EL (cell line): ENCODE measurements at regions not wholly inside any gene's neighbourhood (a gene's known extent, or its start where the extent isn't known, plus 50 kb on each side); places are given as distances from the start of the nearest gene placed in this dataset.
"Not testable (repeated sequence)": the region's sequence is repeated elsewhere in the genome, so short reads cannot be mapped to it uniquely, and the experiment has no call there.

Source experiments
- DNase-seq: peaks from one replicate; pipeline ENCODE4 v3.0.0-alpha.2; 2016

DNA sequence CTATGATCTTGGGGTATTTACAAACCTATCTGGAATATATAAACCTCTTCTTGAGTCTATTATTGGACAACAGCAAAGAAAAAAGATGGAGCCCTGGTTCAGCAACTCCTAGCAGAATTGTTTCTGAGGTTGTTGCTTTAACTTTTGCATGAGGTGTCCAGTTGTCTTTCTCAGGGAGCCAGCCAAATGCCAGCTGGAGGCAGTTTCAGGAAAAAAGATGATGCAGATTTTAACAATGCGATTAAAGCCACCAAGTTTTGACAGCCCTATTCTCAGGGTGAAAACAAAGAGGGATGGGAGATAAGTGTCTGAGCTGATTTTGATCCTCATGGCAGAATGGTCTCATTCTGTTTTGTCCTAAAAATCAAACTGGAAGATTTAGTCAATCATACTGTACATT lies 181.6 kb upstream of the RASGRP1 start:
- no peak for DNase-seq

- DNase-seq = no peak
Observed at GRCh38 chr15:38748710-38749109, 184.1 kb upstream of the RASGRP1 start.

GRCh38 chr15:38750786-38751185 lies 186.2 kb upstream of the RASGRP1 start:
- DNase-seq = no peak

GRCh38 chr15:38755718-38756117 lies 191.1 kb upstream of the RASGRP1 start:
- no peak for DNase-seq

GRCh38 chr15:38756441-38756840 lies 191.8 kb upstream of the RASGRP1 start:
- DNase-seq = no peak

- DNase-seq = peak; percentile 83
Observed at GRCh38 chr15:38758043-38758442, 193.4 kb upstream of the RASGRP1 start.

GRCh38 chr15:38761681-38762080 lies 197.1 kb upstream of the RASGRP1 start:
- no peak for DNase-seq

- peak; percentile 19 for DNase-seq
Observed at GRCh38 chr15:38768970-38769369, 204.4 kb upstream of the RASGRP1 start.

GRCh38 chr15:38769492-38769891 lies 204.9 kb upstream of the RASGRP1 start:
- DNase-seq = no peak

DNA sequence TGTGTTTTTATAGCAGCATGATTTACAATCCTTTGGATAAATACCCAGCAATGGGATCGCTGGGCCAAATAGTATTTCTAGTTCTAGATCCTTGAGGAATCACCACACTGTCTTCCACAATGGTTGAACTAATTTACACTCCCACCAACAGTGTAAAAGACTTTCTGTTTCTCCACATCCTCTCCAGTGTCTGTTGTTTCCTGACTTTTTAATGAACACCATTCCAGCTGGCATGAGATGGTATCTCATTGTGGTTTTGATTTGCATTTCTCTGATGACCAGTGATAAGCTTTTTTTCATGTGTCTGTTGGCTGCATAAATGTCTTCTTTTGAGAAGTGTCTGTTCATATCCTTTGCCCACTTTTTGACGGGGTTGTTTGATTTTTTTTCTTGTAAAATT lies 209.5 kb upstream of the RASGRP1 start:
- DNase-seq = not testable (repeated sequence)

- DNase-seq = no peak
Observed at GRCh38 chr15:38781196-38781595, 216.6 kb upstream of the RASGRP1 start.

GRCh38 chr15:38782156-38782555 lies 217.5 kb upstream of the RASGRP1 start:
- DNase-seq = no peak

DNA sequence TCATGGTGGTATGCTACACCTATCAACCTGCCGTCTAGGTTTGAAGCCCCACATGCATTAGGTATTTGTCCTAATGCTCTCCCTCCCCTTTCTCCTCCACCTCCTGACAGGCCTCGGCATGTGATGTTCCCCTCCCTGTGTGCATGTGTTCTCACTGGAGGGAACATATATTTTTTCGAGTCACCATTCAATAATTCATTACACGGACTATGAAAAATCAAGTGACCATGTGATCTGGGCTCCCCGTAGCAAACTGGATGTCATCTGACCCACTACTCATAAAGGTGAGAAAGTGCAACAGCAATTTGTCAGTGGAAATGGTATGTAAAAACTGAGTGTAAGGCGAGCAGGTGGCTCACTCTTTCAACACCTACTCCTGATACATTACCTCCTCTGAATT lies 224.3 kb upstream of the RASGRP1 start:
- no peak for DNase-seq

DNA sequence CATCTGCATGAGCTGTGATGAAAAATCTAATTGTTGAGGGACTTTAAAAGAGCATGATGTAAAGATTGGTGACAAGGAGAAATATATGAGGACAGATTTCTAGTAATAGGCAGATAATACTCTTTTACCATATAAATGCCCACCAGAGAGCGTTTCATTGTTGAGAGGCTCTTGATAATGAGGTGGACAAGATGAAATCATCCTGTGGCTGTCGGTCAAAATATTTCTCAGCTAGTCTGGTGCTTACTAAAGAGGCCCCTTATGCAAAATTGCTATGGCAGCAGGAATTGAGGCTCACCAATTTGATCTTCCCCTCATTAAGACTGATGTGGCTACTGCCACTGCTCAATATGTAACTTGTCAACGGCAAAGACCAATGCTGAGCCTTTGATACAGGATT lies 225.0 kb upstream of the RASGRP1 start:
- DNase-seq = no peak

- DNase-seq = no peak
Observed at GRCh38 chr15:38793206-38793810, 228.7 kb upstream of the RASGRP1 start.

DNA sequence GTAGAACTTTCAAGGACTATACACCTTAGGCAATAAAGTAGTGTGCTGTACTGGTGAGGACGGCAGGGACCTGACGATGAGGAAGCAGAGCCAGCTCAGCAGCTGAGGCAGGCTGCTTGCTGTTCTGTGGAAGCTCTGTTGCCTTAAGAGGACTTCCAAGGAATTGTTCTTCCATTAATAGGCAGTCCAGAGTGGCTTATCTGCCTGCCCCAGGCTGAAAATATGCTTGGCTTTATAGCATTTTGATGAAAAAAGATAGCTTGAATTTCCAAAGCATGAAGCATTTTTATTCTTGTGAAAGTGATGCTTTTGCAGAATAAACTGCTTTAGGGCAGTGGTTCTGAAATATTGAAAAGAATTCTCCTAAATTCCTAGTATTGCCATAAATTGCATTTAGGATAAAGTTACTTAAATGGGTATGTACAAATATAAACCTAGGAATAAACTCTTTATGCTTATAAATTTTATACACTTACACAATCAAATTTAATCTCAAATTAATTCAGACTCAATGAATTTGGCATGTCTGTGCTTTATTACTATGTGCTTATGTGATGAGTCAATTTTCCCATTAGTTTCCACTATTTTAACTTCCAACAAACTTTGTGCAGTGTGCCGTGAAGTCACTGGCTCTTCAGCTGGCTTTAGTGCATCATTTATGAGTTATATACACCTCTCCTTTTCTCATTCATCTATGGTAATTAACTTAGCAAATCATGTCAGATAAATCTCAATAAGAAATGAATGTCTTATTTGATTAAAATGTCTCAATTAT lies 231.0 kb upstream of the RASGRP1 start:
- peak; percentile 23 for DNase-seq

DNA sequence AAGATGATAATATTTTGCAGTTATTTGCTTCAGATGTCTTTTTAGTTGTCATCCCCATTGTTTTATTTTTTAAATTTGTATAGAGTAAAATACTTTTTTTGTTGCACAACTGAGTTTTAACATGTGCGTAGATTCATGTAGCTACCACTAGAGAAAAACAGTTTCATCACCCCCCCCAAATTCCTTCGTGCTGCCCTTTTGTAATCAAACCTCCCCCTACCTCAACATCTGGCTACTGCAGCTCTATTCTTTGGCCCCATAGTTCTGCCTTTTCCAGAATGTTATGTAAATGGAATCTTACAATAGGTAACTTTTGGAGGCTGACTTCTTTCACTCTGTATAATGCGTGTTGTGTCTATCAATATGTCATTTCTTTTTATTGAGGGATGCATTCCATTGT lies 232.0 kb upstream of the RASGRP1 start:
- no peak for DNase-seq

- DNase-seq = not testable (repeated sequence)
Observed at GRCh38 chr15:38797506-38797905, 232.9 kb upstream of the RASGRP1 start.

- not testable (repeated sequence) for DNase-seq
Observed at GRCh38 chr15:38799202-38799601, 234.6 kb upstream of the RASGRP1 start.

GRCh38 chr15:38809621-38810020 lies 245.0 kb upstream of the RASGRP1 start:
- no peak for DNase-seq

- no peak for DNase-seq
Observed at GRCh38 chr15:38810686-38811085, 246.1 kb upstream of the RASGRP1 start.

GRCh38 chr15:38814254-38814653 lies 249.6 kb upstream of the RASGRP1 start:
- DNase-seq = not testable (repeated sequence)

GRCh38 chr15:38814891-38815290 lies 250.3 kb upstream of the RASGRP1 start:
- DNase-seq = no peak

DNA sequence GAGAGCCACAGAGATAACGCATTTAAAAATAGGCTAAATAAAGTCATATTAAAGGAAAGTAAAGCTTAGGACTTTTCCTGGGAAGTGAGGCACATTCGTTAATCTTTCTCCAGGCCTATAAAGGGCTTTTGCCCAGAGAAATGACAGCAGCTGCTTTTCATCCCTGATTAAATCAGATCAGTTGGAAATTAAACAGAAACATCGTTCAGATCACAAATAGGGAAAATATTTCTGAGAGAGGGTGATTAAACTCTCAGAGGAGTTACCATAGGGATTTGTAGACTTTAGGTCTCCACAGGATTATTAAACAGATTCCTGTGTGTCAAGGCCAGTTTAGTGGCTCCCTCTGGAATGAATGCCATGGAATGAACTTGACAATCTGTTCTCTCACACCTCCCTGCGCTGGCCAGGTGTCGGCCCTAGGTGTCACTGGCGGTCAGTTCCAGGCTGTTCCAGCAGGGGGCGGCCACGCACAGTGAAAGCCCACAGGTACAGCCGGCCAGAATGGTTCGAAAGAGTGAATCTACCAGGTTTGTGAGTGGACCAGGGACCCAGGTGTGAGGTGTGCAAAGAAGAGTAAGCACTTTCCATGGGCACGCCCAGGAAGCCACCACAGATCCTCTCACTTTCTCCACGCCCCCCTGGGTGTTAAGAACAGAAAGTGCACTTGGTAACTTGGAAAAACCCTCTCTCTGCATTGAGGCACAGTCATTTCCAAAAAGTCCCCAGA lies 253.0 kb upstream of the RASGRP1 start:
- peak; percentile 56 for DNase-seq
